IPS-20b (cell line): ENCODE measurements at regions not wholly inside any gene's neighbourhood (a gene's known extent, or its start where the extent isn't known, plus 50 kb on each side); places are given as distances from the start of the nearest gene placed in this dataset.

ENCODE experiments used
- H3K27ac ChIP-seq: one replicate; pipeline ENCODE4 v1.5.1; 2013; ENCODE audit warnings: low read length
- H3K27me3 ChIP-seq: 2 replicates; pipeline ENCODE4 v1.6.1; 2013; ENCODE audit warnings: mild to moderate bottlenecking, low read length, inconsistent platforms; ENCODE audit not compliant: insufficient read depth
- H3K36me3 ChIP-seq: 2 replicates; pipeline ENCODE4 v1.6.1; 2013; ENCODE audit warnings: low read depth, mild to moderate bottlenecking, inconsistent platforms, low read length, moderate library complexity; ENCODE audit not compliant: insufficient read depth
- H3K4me1 ChIP-seq: 2 replicates; pipeline ENCODE4 v1.6.1; 2013; ENCODE audit warnings: mild to moderate bottlenecking, control low read depth, inconsistent platforms, low read length, moderate library complexity; ENCODE audit not compliant: insufficient read depth
- H3K4me3 ChIP-seq: 2 replicates; pipeline ENCODE4 v1.5.1; 2013; ENCODE audit warnings: mild to moderate bottlenecking, low read length, inconsistent platforms
- H3K9ac ChIP-seq: 2 replicates; pipeline ENCODE4 v1.6.1; 2013; ENCODE audit warnings: low read depth, mild to moderate bottlenecking, inconsistent platforms, low read length, moderate library complexity
- H3K9me3 ChIP-seq: 2 replicates; pipeline ENCODE4 v1.6.1; 2013; ENCODE audit warnings: mild to moderate bottlenecking, low read depth, low read length, inconsistent platforms; ENCODE audit not compliant: insufficient read depth

DNA sequence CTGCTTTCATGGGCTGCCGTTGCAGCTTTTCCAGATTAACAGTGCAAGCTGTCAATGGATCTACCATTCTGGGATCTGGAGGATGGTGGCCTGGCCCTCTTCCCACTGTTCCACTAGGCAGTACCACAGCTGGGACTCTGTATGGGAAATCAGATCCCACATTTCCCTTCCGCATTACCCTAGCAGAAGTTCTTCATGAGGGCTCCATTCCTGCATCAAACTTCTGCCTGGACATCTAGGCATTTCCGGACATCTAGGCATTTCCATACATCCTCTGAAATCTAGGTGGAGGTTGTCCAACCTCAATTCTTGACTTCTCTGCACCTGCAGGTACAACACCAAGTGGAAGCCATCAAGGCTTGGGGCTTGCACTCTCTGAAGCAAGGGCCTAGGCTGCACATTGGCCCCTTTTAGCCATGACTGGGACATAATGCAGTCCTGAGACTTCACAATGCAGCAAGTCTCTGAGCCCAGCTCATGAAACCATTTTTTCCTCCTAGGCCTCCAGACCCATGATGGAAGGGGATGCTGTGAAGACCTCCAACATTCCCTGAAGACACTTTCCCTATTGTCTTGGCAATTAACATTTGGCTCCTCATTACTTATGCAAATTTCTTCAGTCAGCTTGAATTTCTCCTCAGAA lies 863.3 kb downstream of the C12orf50 start:
- no peak overlapping the region for H3K4me3 ChIP-seq
- H3K36me3 ChIP-seq, result no peaks in the 10 kb centered on the region
- no peaks in the 10 kb centered on the region for H3K4me1 ChIP-seq
- H3K9me3 ChIP-seq, result peaks cover 30% of the 10 kb centered on the region
- H3K9ac ChIP-seq, result no peak overlapping the region
- no peak overlapping the region for H3K27ac ChIP-seq
- no peaks in the 10 kb centered on the region for H3K27me3 ChIP-seq

DNA sequence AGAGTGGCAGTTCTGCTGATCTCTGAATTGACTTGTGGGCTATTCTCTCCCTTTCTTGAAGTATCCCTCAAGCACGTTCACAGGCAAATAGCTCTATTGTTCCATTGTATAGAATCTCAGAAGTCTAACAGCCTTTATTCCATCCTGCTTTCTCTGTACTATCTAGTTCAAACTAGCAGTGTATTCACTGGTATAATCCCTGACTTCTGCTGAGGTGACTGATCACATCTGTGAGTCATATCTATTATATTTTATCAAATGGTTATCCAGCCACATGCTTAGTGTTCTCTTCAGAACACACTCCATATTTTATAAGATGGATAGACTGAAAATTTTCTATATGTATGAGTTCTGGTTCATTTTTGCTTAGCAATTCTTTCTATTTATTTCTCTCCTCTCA lies 866.1 kb downstream of the C12orf50 start:
- Histone ChIP-seq H3K9ac (no peak overlapping the region), H3K27ac (no peak overlapping the region), H3K9me3 (peaks cover 29% of the 10 kb centered on the region), H3K4me1 (no peaks in the 10 kb centered on the region), H3K27me3 (no peaks in the 10 kb centered on the region), H3K36me3 (no peaks in the 10 kb centered on the region), H3K4me3 (no peak overlapping the region)

DNA sequence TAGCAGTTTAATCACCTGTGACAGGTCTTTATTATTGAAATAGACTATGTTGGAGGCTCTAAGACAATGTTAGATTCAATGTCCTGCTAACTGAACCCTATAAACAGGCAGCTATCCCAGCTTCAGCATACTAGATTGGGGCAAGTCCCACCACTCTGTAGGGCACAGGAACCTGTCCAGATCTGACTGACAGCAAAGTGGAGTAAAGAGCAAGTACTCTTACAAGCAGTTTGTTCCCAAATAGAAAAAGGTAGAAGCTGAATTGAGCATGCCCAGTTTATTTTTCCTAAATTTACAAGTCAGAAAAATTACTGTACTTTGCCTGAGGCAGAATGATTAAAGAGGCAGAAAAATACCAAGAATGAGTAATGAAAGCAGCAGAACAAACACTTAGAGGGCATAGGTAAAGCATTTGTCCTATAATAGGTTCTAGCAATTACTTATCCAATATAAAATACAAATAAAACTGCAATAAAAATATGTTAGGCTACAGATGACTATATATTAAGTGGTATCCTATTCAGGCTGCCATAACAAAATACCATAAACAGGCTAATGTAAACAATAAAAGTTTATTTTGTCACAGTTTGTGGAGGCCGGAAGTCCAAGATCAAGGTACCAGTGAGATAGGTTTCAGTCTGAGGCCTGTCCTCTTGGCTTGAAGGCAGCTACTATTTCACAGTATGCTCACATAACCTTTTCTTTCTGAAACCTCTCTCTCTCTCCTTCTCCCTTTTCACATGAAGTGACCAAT lies 868.2 kb downstream of the C12orf50 start:
- H3K9me3 ChIP-seq, result peaks cover 17% of the 10 kb centered on the region
- no peaks in the 10 kb centered on the region for H3K4me1 ChIP-seq
- no peaks in the 10 kb centered on the region for H3K27me3 ChIP-seq
- no peak overlapping the region for H3K27ac ChIP-seq
- no peak overlapping the region for H3K9ac ChIP-seq
- no peak overlapping the region for H3K4me3 ChIP-seq
- H3K36me3 ChIP-seq, result no peaks in the 10 kb centered on the region

DNA sequence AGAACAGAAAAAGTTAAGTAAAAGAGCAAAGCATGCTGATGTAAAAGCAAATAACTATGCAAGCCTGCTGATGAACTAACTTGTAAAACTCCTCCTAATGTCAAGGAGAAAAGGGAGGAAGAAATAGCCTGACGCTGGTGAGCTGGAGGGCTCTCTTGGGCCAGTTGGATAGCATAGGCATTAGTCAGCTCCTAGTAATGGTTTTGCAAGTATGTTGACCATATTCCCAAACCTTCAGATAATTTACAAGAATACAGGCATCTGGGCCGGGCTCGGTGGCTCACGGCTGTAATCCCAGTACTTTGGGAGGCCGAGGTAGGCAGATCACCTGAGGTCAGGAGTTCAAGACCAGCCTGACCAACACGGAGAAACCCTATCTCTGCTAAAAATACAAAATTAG lies 871.4 kb downstream of the C12orf50 start:
- Histone ChIP-seq H3K9me3 (no peaks in the 10 kb centered on the region), H3K27me3 (no peaks in the 10 kb centered on the region), H3K36me3 (no peaks in the 10 kb centered on the region), H3K4me1 (no peaks in the 10 kb centered on the region), H3K4me3 (no peak overlapping the region), H3K27ac (no peak overlapping the region), H3K9ac (no peak overlapping the region)

DNA sequence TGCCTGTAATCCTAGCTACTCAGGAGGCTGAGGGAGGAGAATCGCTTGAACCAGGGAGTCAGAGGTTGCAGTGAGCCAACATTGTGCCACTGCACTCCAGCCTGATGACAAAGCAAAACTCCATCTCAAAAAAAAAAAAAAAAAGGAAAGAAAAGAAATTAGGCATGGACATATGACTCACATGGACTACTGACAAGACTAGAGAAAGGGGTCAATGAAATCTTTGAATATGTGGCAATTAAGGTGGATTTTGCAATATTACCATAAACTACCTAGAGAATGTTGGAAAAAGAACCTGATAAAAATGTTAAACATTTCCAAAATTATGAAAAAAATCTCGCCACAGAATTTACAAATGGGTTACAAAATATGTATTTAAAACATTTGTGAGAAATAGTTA lies 873.6 kb downstream of the C12orf50 start:
- H3K9me3 ChIP-seq, result no peaks in the 10 kb centered on the region
- no peaks in the 10 kb centered on the region for H3K27me3 ChIP-seq
- H3K4me3 ChIP-seq, result no peak overlapping the region
- H3K4me1 ChIP-seq, result no peaks in the 10 kb centered on the region
- H3K9ac ChIP-seq, result no peak overlapping the region
- no peak overlapping the region for H3K27ac ChIP-seq
- no peaks in the 10 kb centered on the region for H3K36me3 ChIP-seq

DNA sequence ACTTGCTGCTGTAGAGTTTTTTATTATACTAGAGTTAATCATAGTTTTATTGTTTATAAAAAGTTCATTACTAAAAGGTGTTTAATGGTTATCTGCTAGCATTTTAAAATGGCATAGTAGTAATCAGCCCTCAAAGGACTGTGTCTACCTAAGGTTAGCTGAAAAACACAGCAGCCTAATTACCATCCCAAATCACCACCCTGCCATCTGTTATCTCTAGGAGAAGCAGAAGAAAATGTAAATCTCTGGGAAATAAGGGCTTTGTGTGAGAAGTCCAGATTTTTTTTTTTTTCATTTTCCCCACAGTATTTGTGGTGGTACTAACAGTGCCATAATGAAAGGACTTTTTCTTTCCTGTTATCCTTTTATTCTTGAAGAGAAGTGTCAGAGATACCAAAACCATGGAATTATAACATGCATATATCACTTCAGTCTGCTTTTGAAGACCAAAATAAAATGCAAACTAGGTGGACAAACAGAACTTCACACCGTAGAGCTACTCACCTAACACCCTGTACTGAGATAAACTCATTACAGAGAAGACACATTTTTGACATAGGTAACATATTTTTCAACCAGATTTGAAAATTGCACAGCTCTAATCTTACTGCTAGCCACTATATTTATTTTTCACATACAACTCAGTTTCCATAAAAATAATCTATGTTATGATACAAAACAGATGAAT lies 876.2 kb downstream of the C12orf50 start:
- Histone ChIP-seq H3K36me3 (no peaks in the 10 kb centered on the region), H3K4me3 (no peak overlapping the region), H3K9me3 (no peaks in the 10 kb centered on the region), H3K27ac (no peak overlapping the region), H3K27me3 (no peaks in the 10 kb centered on the region), H3K9ac (no peak overlapping the region), H3K4me1 (no peaks in the 10 kb centered on the region)

DNA sequence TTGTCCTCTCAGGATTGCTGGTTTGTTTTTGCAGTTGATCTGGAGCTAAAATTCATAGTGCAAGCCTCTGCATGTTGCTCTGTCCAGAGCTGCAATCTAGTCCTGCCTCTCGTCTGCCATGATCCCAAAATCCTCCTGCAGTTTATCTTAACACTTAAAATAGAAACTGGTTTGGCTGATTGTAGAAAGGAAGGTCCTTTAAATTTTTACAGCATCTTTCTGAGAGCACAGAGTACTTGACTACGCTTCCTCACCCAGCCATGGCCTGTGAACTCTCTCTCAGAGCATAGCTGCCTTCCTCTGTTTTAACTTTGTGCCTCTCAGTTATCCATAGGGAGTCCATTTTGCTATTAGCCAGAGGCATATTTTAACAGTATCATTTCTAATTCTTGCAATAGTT lies 877.1 kb downstream of the C12orf50 start:
- Histone ChIP-seq H3K27ac (no peak overlapping the region), H3K4me3 (no peak overlapping the region), H3K36me3 (no peaks in the 10 kb centered on the region), H3K27me3 (no peaks in the 10 kb centered on the region), H3K4me1 (no peaks in the 10 kb centered on the region), H3K9ac (no peak overlapping the region), H3K9me3 (no peaks in the 10 kb centered on the region)

DNA sequence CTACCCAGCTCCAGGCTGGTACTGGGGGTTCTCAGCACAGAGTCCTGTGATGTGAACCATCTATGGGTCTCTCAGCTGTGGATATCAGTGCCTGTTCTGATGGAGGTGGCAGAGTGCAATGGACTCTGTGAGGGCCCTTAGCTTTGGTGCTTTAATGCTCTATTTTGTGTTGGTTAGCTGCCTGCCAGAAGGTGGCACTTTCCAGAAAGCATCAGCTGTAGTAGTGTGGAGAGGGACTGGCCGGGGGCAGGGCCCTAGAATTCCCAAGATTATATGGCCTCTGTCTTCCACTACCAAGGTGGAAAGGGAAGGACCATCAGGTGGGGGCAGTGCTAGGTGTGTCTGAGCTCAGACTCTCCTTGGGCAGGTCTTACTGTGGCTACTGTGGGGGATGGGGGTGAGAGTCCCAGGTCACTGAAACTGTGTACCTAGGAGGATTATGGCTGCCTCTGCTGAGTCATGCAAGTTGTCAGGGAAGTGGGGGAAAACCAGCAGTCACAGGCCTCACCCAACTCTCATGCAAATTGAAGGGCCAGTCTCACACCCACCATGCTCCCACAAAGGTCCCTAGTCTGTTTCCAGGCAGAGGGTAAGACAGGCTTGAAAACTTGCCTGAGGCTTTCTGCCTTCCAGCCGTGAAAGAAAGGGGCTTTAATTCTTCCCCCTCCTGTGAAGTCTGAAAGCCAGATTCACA lies 878.1 kb downstream of the C12orf50 start:
- no peak overlapping the region for H3K9ac ChIP-seq
- H3K27ac ChIP-seq, result no peak overlapping the region
- no peaks in the 10 kb centered on the region for H3K27me3 ChIP-seq

DNA sequence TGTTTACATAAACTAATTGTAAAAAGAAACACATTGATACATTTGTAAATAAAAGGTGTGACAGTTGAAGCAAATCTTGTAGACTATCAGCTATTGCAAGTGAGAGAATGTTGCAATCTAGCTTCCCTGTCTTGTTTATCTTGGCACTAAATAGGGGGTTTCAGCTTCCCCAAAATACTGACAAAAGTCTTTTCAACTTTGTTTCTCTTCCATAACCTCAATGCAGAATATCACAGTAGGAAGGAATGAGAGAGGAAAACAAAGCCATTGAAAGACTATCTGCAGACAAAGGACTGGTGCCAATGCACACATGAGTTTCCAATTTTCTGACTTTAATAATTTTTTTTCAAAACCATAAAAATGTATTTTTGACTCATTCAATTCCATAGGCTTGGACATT lies 886.2 kb upstream of the MGAT4C start:
- Histone ChIP-seq H3K36me3 (no peaks in the 10 kb centered on the region), H3K4me1 (no peaks in the 10 kb centered on the region), H3K9me3 (peaks cover 3% of the 10 kb centered on the region; the same call in 1 of the 2 replicates), H3K27ac (no peak overlapping the region), H3K4me3 (no peak overlapping the region), H3K27me3 (no peaks in the 10 kb centered on the region), H3K9ac (no peak overlapping the region)

More for the DNA sequence above, 878.1 kb downstream of the C12orf50 start:
- Histone ChIP-seq H3K36me3 (no peaks in the 10 kb centered on the region), H3K4me1 (no peaks in the 10 kb centered on the region), H3K4me3 (no peak overlapping the region), H3K9me3 (no peaks in the 10 kb centered on the region)

DNA sequence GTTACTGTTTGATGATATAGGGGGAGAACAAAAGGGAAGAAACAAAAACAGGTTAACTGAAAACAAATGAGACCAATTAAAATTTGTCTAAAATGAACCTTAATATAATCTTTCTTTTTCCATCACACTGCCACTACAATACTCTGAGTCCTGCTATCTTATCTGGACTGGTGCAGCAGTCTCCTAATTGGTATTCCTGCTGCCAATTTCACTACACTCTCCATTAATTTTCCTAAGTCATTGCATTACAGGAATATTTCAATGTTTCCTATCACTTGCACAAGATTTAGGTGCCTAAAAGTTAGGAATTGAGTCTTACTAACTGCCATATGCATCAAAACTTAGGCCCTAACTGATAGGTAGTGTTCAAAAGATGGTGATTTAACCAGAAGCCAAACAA lies 884.9 kb upstream of the MGAT4C start:
- no peaks in the 10 kb centered on the region for H3K27me3 ChIP-seq
- H3K4me1 ChIP-seq, result no peaks in the 10 kb centered on the region
- H3K9me3 ChIP-seq, result peaks cover 3% of the 10 kb centered on the region; the same call in 1 of the 2 replicates
- no peak overlapping the region for H3K27ac ChIP-seq
- H3K4me3 ChIP-seq, result no peak overlapping the region
- no peaks in the 10 kb centered on the region for H3K36me3 ChIP-seq
- no peak overlapping the region for H3K9ac ChIP-seq

DNA sequence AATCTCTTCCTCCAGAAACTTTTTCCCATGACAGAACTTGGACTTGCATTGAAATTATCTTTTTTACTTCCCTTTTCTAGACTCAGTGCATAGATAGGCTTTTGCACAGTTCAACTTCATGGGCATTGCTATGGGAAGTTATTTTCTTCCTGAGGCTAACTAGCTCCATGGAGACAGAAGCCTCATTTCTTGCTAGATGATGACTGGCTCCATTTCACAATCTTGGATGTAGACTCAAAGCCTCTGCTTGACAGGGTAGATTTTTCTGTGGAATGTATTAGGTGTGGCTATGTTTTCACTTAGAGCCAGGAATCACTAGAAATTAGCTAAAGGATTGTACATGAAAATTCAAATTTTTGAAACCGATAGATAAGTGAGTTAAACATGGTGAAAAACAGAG lies 884.1 kb upstream of the MGAT4C start:
- Histone ChIP-seq H3K27me3 (no peaks in the 10 kb centered on the region), H3K36me3 (no peaks in the 10 kb centered on the region), H3K4me3 (no peak overlapping the region), H3K4me1 (no peaks in the 10 kb centered on the region), H3K27ac (no peak overlapping the region), H3K9ac (no peak overlapping the region), H3K9me3 (peaks cover 3% of the 10 kb centered on the region; the same call in 1 of the 2 replicates)
